Activated naive CD4-positive, alpha-beta T cell treated with anti-CD3 and anti-CD28 coated beads for 36 hours (primary cell): ENCODE measurements at regions not wholly inside any gene's neighbourhood (a gene's known extent, or its start where the extent isn't known, plus 50 kb on each side); places are given as distances from the start of the nearest gene placed in this dataset.

ENCODE experiments used
- CTCF ChIA-PET: fragments of 350-600 bp; sonication (Branson Sonifier 250); formaldehyde crosslinking; loops from one replicate; lab custom pipeline; 2021; ENCODE audit warnings: antibody characterized with exemption; lab: Charles Lee
- DNase-seq: peaks from one replicate; pipeline ENCODE4 v3.0.0-alpha.2; 2020
- H3K27ac Mint-ChIP-seq: one replicate; pipeline ENCODE4 v1.8.0; 2021; ENCODE audit warnings: mild to moderate bottlenecking, mixed read lengths
- H3K27me3 Mint-ChIP-seq: one replicate; pipeline ENCODE4 v1.8.0; 2021; ENCODE audit warnings: low read depth, mixed read lengths
- H3K36me3 Mint-ChIP-seq: one replicate; pipeline ENCODE4 v1.8.0; 2021; ENCODE audit warnings: low read depth, mixed read lengths
- H3K4me1 Mint-ChIP-seq: one replicate; pipeline ENCODE4 v1.8.0; 2021; ENCODE audit warnings: low read depth, mixed read lengths
- H3K4me3 Mint-ChIP-seq: one replicate; pipeline ENCODE4 v1.8.0; 2021; ENCODE audit warnings: mild to moderate bottlenecking, moderate library complexity, mixed read lengths
- H3K9me3 Mint-ChIP-seq: one replicate; pipeline ENCODE4 v1.8.0; 2021; ENCODE audit warnings: mixed read lengths
- intact Hi-C: fragments of 100-400 bp; cut with micrococcal nuclease; formaldehyde crosslinking; loops from one replicate; pipeline ENCODE4 v1.15.1; 2023

DNA sequence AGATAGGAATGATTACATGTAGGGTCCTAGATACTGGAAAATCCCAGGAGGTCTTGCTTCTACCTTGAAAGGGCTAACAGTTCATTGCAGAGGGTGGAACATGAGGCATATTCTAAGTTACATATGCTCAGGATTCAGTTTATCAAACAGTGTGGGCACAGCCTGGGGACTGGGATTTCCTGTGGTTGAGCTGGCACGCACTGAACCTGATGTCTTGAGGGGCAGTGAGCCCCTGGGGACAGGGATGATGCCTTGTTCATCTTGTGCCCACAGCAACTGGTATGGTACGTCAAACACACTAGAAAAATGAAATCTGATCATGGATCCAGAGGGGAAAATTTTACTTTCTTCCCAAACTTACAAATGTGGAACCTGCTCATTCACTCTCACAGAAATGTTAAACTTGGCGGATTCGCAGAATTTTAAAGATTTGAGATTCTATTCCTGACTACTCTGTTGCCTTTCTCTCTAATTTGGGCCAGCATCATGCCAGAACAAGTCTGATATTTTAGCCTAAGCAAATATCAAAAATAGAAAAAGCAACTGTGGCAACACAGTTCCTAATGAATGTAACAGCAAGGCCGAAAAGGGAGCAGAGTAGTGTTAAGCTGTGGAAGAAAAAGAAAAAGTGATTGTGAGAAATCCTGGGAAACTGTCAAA is 68.2 kb upstream of the COL24A1 start:
- Mint-ChIP-seq H3K27ac (no peak overlapping the region), H3K27me3 (no peaks in the 10 kb centered on the region), H3K36me3 (no peaks in the 10 kb centered on the region), H3K4me1 (no peaks in the 10 kb centered on the region), H3K4me3 (no peak overlapping the region), H3K9me3 (no peaks in the 10 kb centered on the region)
- CTCF ChIA-PET, result no interaction called here
- intact Hi-C loops, result no loop called here
- no peak for DNase-seq

DNA sequence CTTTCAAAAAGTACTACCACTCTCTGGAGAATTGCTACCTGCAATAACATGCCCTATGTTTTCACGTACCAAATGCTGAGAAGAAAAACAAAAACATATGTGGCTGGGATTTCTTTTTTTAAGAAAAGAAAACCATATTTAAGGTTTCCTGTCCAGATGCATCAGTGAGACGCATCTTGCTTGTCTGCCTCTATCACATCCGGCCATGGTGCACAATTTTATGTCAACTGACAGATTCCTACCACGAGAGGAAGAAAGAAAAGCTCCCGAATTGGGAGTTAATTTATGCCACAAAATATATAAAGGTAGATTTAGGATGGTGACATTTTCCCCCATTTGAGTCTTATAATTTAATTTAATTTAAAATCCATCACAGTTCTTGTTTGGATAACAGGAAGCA is 62.3 kb upstream of the COL24A1 start:
- CTCF ChIA-PET, result no interaction called here
- Mint-ChIP-seq H3K27me3 (no peaks in the 10 kb centered on the region), H3K36me3 (no peaks in the 10 kb centered on the region), H3K9me3 (no peaks in the 10 kb centered on the region), H3K4me1 (no peaks in the 10 kb centered on the region), H3K27ac (no peak overlapping the region), H3K4me3 (no peak overlapping the region)
- intact Hi-C loops, result no loop called here
- DNase-seq, result no peak

DNA sequence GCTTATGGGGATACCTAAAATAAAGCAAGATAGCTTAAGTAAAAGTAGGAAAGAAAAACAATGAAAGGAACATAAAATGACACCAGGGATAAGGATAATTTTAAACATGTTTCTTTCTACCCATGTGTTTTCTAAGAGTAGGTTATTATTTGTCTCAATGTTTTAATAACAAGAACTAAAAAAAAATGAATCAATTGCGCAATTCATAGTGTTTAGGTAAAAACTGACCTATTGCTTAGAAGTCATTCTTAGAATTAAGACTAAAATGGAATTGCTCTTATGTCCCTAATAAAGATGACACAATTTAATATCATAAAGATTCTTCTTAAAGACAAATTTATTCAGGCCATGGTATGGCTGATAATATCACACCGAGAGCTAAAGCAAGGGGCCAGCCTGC is 58.0 kb upstream of the COL24A1 start:
- Mint-ChIP-seq H3K27ac (no peak overlapping the region), H3K36me3 (no peaks in the 10 kb centered on the region), H3K4me1 (no peaks in the 10 kb centered on the region), H3K27me3 (peaks cover 4% of the 10 kb centered on the region), H3K4me3 (no peak overlapping the region), H3K9me3 (no peaks in the 10 kb centered on the region)
- intact Hi-C loops, result no loop called here
- no peak for DNase-seq
- CTCF ChIA-PET, result interaction anchor here (0.5 kb wide), 1 partner anchor 15 kb away, joined by 3 read pairs; no protein-coding TSS in a partner anchor

DNA sequence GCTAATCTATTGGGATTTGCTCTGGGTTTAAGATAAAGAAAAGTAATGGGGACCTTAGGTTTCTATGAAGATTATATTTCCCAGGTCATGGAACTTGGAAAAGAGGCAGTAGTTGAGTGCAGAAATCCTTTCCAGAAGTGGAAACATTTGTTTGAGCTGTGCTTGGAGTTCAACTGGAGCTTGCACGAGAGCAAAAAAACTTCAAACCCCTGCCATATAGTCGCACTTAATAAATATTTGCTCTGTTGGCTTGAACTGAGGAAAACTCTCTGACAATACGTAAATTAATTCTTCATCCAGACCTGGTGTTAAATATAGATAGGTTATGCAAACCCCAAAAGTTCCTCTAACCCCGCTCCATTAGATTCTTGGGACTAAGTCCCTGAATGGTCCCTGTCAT is 52.8 kb upstream of the COL24A1 start:
- DNase-seq, result no peak
- H3K9me3 Mint-ChIP-seq, result no peaks in the 10 kb centered on the region
- H3K4me3 Mint-ChIP-seq, result no peak overlapping the region
- H3K4me1 Mint-ChIP-seq, result no peaks in the 10 kb centered on the region
- H3K27ac Mint-ChIP-seq, result no peak overlapping the region
- no peaks in the 10 kb centered on the region for H3K36me3 Mint-ChIP-seq
- CTCF ChIA-PET, result no interaction called here
- intact Hi-C loops, result no loop called here
- peaks cover 9% of the 10 kb centered on the region for H3K27me3 Mint-ChIP-seq

DNA sequence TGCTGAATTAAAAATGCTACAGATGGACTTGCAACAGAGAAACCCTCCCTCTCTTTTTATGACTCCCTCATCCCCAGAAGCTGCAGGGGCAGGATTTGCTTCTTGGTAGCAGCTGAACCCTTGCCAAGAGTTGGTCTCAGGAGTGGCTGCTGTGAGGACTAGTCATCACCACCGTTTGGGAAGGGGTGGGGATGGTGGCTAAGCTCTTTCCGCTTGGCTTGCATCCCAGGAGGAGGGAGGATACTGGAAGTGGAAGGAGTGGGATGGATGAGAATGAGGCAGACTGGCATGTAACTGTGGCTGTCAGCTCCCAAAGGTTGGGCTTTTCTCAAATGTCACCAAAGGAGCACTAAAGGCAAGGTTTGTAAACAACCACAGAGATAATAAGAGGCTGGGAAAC is 50.8 kb upstream of the COL24A1 start:
- H3K36me3 Mint-ChIP-seq, result no peaks in the 10 kb centered on the region
- CTCF ChIA-PET, result no interaction called here
- H3K4me1 Mint-ChIP-seq, result no peaks in the 10 kb centered on the region

More for the DNA sequence above, 50.8 kb upstream of the COL24A1 start:
- intact Hi-C loops, result no loop called here
- Mint-ChIP-seq H3K27me3 (peaks cover 9% of the 10 kb centered on the region), H3K27ac (no peak overlapping the region), H3K4me3 (no peak overlapping the region), H3K9me3 (no peaks in the 10 kb centered on the region)
- DNase-seq, result no peak
